ENCODE measurements at regions not wholly inside any gene's neighbourhood (a gene's known extent, or its start where the extent isn't known, plus 50 kb on each side); places are given as distances from the start of the nearest gene placed in this dataset.

DNA sequence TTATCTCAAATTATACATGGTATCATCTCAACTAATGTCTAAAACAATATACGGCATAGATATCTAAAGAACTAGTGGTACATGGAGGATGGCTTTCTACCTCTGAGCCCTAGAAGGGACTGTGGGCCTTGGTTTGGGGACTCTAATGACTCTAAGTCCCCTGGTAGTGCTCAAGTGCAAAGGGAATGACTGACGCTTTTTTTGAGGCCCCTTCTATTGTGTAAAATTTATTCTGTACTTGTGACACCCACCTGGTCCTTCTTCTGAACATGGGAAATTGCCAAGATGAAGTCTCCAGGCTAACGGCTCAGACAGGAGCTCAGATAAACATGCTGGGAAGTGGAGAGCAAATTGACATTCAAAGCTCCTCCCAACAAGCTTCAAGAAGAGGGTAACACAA is 53.4 kb upstream of the IGLL5 start:
- TF ChIP-seq, protein P1, sequence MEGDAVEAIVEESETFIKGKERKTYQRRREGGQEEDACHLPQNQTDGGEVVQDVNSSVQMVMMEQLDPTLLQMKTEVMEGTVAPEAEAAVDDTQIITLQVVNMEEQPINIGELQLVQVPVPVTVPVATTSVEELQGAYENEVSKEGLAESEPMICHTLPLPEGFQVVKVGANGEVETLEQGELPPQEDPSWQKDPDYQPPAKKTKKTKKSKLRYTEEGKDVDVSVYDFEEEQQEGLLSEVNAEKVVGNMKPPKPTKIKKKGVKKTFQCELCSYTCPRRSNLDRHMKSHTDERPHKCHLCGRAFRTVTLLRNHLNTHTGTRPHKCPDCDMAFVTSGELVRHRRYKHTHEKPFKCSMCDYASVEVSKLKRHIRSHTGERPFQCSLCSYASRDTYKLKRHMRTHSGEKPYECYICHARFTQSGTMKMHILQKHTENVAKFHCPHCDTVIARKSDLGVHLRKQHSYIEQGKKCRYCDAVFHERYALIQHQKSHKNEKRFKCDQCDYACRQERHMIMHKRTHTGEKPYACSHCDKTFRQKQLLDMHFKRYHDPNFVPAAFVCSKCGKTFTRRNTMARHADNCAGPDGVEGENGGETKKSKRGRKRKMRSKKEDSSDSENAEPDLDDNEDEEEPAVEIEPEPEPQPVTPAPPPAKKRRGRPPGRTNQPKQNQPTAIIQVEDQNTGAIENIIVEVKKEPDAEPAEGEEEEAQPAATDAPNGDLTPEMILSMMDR (IDR thresholded peaks at IDR 0.05) = no peak
- no peak for TF ChIP-seq POLR2A (IDR thresholded peaks at IDR 0.05)
